Duodenal mucosa (tissue), 2 donors: ENCODE measurements at regions not wholly inside any gene's neighbourhood (a gene's known extent, or its start where the extent isn't known, plus 50 kb on each side); places are given as distances from the start of the nearest gene placed in this dataset.
"Not testable (repeated sequence)": the region's sequence is repeated elsewhere in the genome, so short reads cannot be mapped to it uniquely, and the experiment has no call there.

Experiments
- H3K27ac ChIP-seq: one replicate; pipeline ENCODE4 v1.7.0; 2013; ENCODE audit warnings: low read depth, low read length
- H3K27me3 ChIP-seq, 2 donors: one replicate each; pipeline ENCODE4 v1.7.0; 2013; ENCODE audit warnings: low read length in 2 of 2, control low read depth in 1 of 2; ENCODE audit not compliant: insufficient read depth in 2 of 2, control insufficient read depth in 1 of 2
- H3K36me3 ChIP-seq, 2 donors: one replicate each; pipeline ENCODE4 v1.7.0; 2013; ENCODE audit warnings: low read length in 2 of 2, control low read depth in 1 of 2; ENCODE audit not compliant: insufficient read depth in 2 of 2, control insufficient read depth in 1 of 2
- H3K4me1 ChIP-seq, 2 donors: one replicate each; pipeline ENCODE4 v1.7.0; 2013; ENCODE audit warnings: low read length in 2 of 2, control low read depth in 1 of 2; ENCODE audit not compliant: insufficient read depth in 2 of 2, control insufficient read depth in 1 of 2
- H3K4me3 ChIP-seq, 2 donors: one replicate each; pipeline ENCODE4 v1.7.0; 2013; ENCODE audit warnings: low read length in 2 of 2, low read depth in 1 of 2
- H3K9ac ChIP-seq, 2 donors: one replicate each; pipeline ENCODE4 v1.7.0; 2013; ENCODE audit warnings: low read length in 2 of 2, low read depth in 1 of 2
- H3K9me3 ChIP-seq, 2 donors: one replicate each; pipeline ENCODE4 v1.7.0; 2013; ENCODE audit warnings: low read length in 2 of 2, control low read depth in 1 of 2; ENCODE audit not compliant: control insufficient read depth in 1 of 2

- H3K9ac ChIP-seq: no peak overlapping the region
- H3K36me3 ChIP-seq: no peaks in the 10 kb centered on the region
- H3K4me1 ChIP-seq: no peaks in the 10 kb centered on the region
- H3K27ac ChIP-seq: no peak overlapping the region
- no peaks in the 10 kb centered on the region for H3K9me3 ChIP-seq
- no peaks in the 10 kb centered on the region for H3K27me3 ChIP-seq
- no peak overlapping the region for H3K4me3 ChIP-seq
Observed at GRCh38 chrX:131634900-131635299, 91.0 kb downstream of the OR13H1 start.

- Histone ChIP-seq H3K9ac (no peak overlapping the region), H3K4me1 (no peaks in the 10 kb centered on the region), H3K9me3 (no peaks in the 10 kb centered on the region), H3K4me3 (no peak overlapping the region), H3K27ac (no peak overlapping the region), H3K27me3 (no peaks in the 10 kb centered on the region), H3K36me3 (no peaks in the 10 kb centered on the region)
Observed at GRCh38 chrX:131646106-131646505, 102.2 kb downstream of the OR13H1 start.

DNA sequence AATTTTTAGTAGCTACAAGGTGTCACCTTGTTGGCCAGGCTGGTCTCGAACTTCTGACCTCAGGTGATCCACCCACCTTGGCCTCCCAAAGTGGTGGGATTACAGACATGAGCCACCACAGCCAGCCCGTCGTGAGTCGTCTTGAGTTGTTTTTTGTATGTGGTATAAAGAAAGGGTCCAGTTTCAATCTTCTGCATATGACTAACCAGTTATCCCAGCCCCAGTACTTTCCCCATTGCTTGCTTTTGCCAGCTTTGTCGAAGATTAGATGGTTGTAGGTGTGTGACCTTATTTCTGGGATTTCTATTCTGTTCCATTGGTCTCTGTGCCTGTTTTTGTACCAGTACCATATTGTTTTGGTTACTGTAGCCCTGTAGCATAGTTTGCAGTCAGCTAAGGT, 105.9 kb downstream of the OR13H1 start:
- no peak overlapping the region for H3K4me3 ChIP-seq
- no peak overlapping the region for H3K9ac ChIP-seq
- no peaks in the 10 kb centered on the region for H3K27me3 ChIP-seq

GRCh38 chrX:131650637-131651410, 107.0 kb downstream of the OR13H1 start:
- H3K4me1 ChIP-seq: no peaks in the 10 kb centered on the region
- H3K9ac ChIP-seq: no peak overlapping the region
- no peaks in the 10 kb centered on the region for H3K27me3 ChIP-seq
- no peaks in the 10 kb centered on the region for H3K9me3 ChIP-seq
- no peaks in the 10 kb centered on the region for H3K36me3 ChIP-seq
- H3K4me3 ChIP-seq: no peak overlapping the region
- H3K27ac ChIP-seq: no peak overlapping the region

More for the DNA sequence above, 105.9 kb downstream of the OR13H1 start:
- no peaks in the 10 kb centered on the region for H3K4me1 ChIP-seq
- no peaks in the 10 kb centered on the region for H3K36me3 ChIP-seq
- H3K9me3 ChIP-seq: no peaks in the 10 kb centered on the region
- no peak overlapping the region for H3K27ac ChIP-seq

- not testable (repeated sequence) for H3K27ac ChIP-seq, H3K4me3 ChIP-seq, H3K9me3 ChIP-seq, H3K4me1 ChIP-seq, H3K9ac ChIP-seq, H3K36me3 ChIP-seq, H3K27me3 ChIP-seq
Observed at GRCh38 chrX:131663726-131664125, 119.9 kb downstream of the OR13H1 start.

- Histone ChIP-seq H3K36me3 (no peaks in the 10 kb centered on the region), H3K4me3 (no peak overlapping the region), H3K27me3 (no peaks in the 10 kb centered on the region), H3K27ac (no peak overlapping the region), H3K9ac (no peak overlapping the region), H3K9me3 (no peaks in the 10 kb centered on the region), H3K4me1 (no peaks in the 10 kb centered on the region)
Observed at GRCh38 chrX:131671735-131672134, 127.9 kb downstream of the OR13H1 start.

DNA sequence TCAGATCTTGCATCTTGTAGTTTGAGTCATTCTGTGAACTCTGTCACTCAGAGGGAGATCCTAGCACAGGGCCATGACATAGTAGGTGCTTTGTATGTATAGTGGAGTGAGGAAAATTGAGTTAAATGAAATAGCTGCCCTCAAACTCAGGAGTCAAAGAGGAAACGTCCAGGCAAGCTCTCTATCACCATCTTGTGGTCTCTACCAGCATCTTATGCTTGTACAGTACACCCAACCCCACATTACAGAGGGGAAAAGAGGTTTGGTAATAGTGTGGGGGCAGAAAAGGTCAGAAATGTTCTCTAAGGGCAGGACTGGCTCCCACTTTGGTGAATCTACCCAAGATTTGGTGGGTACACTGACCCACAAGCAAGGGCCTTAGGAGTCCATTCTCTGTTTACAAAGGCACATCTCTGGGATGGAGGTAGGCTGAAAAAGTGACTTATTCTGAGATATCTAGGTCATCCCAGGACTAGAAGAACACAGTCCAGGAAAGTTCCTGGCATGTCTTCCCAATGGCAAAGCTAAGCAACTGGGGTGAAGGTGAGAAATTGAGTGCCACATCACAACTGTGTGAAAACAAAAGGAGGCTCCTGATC, 131.8 kb downstream of the OR13H1 start:
- no peaks in the 10 kb centered on the region for H3K36me3 ChIP-seq
- no peak overlapping the region for H3K27ac ChIP-seq
- H3K4me1 ChIP-seq: no peaks in the 10 kb centered on the region
- no peaks in the 10 kb centered on the region for H3K9me3 ChIP-seq
- H3K27me3 ChIP-seq: no peaks in the 10 kb centered on the region
- H3K9ac ChIP-seq: no peak overlapping the region
- no peak overlapping the region for H3K4me3 ChIP-seq

DNA sequence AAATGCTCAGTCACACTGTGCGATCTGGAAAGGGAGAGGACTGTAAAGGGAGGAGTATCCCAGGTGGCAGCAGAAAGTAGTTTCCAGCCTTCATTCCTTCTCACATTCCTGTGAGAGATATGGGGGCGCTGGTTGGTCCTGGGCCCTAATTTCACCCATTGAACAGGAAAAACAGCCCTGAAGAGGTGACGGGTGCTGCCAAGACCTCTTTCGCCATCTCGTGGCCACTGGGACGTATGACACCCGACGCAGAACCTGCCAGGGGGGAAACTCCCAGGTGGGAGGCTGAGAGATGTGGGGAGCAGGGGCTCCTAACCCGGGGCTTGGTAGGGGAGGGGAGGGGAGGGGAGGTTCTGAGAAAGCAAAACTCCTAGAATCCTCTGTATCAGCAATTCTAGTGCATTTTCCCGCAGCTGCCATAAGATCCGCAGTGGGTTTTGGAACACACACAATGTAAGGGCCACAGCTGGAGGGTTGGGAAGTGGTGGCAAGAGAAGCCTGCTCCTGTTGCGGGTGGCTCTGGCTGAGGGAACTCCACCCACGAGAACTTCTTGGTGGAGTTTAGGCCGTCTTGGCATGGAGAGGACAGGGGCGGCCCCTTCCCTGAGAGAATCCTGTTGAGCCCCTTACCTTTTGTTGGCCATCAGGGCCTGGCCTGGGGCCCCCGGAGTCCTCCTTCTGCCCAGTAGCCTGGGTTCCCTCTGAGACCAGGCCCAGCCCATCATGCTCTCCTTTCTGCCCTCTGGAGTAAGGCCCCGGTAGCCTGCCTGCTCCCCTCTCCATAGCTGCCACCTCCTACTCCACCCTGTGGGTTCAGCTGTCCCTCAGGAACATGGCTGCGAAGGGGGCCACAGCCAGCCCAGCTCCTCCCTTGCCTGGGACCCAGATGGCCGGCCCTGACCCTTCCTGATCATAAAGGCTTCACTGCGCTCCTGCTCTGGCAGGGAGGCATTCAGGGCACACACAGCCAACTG, 134.1 kb downstream of the OR13H1 start:
- no peaks in the 10 kb centered on the region for H3K27me3 ChIP-seq
- no peaks in the 10 kb centered on the region for H3K4me1 ChIP-seq
- no peak overlapping the region for H3K9ac ChIP-seq
- no peak overlapping the region for H3K4me3 ChIP-seq
- no peaks in the 10 kb centered on the region for H3K9me3 ChIP-seq
- H3K36me3 ChIP-seq: no peaks in the 10 kb centered on the region
- H3K27ac ChIP-seq: no peak overlapping the region

DNA sequence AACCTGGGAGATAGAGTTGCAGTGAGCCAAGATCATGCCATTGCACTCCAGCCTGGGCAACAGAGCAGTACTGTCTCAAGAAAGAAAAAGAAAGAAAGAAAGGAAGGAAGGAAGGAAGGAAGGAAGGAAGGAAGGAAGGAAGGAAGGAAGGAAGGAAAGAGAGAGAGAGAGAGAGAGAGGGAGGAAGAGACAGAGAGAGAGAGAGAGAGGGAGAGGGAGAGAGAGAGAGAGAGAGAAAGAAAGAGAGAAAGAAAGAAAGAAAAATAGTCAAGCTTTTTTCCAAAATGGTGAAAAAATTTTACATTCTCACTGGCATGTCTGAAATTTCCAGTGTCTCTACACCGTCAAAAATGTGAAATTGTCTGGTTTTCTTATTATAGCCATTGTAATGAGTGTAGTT, 138.9 kb downstream of the OR13H1 start:
- H3K9me3 ChIP-seq, H3K27ac ChIP-seq, H3K27me3 ChIP-seq, H3K4me3 ChIP-seq, H3K4me1 ChIP-seq, H3K36me3 ChIP-seq, H3K9ac ChIP-seq: not testable (repeated sequence)

DNA sequence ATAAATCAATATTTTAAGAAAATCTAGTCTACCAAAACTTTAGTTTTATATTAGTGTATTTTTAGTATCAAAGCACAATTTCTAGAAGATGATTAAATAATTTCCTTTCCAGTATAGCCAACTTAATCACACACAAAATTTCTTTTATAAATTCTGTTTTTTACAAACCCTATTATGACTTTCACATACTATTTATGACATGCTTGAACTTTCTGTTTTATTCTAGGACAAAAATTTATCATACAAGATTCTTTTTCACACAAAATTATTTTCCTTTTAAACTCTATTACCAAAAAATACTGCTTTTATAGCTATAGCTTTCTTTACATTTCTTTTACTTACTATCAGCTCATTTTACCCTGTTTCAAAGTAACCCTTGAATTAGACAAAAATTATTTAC, 149.5 kb downstream of the OR13H1 start:
- no peaks in the 10 kb centered on the region for H3K27me3 ChIP-seq
- no peaks in the 10 kb centered on the region for H3K4me1 ChIP-seq
- H3K9me3 ChIP-seq: no peaks in the 10 kb centered on the region
- no peak overlapping the region for H3K4me3 ChIP-seq
- no peak overlapping the region for H3K9ac ChIP-seq
- no peak overlapping the region for H3K27ac ChIP-seq
- no peaks in the 10 kb centered on the region for H3K36me3 ChIP-seq
